Activated CD4-positive, alpha-beta T cell treated with anti-CD3 and anti-CD28 coated beads, Interleukin-2, Interleukin-6, amounts not matched to agents 100 ng/mL and 50 ng/mL, durations not matched to agents 16 hours and 8 hours (primary cell): ENCODE measurements at regions not wholly inside any gene's neighbourhood (a gene's known extent, or its start where the extent isn't known, plus 50 kb on each side); places are given as distances from the start of the nearest gene placed in this dataset.

Experiments
- DNase-seq: peaks from one replicate; pipeline ENCODE4 v3.0.0-alpha.2; 2020

GRCh38 chr2:239682518-239682917, 281.7 kb upstream of the HDAC4 start:
- DNase-seq: no peak

- no peak for DNase-seq
Observed at GRCh38 chr2:239679755-239680154, 278.9 kb upstream of the HDAC4 start.

- no peak for DNase-seq
Observed at GRCh38 chr2:239678666-239679296, 278.0 kb upstream of the HDAC4 start.

GRCh38 chr2:239678186-239678490, 277.3 kb upstream of the HDAC4 start:
- no peak for DNase-seq

GRCh38 chr2:239677453-239678185, 276.8 kb upstream of the HDAC4 start:
- no peak for DNase-seq

- no peak for DNase-seq
Observed at GRCh38 chr2:239676716-239677452, 276.1 kb upstream of the HDAC4 start.

- no peak for DNase-seq
Observed at GRCh38 chr2:239675826-239676715, 275.3 kb upstream of the HDAC4 start.

GRCh38 chr2:239674981-239675825, 274.4 kb upstream of the HDAC4 start:
- DNase-seq: no peak

- no peak for DNase-seq
Observed at GRCh38 chr2:239674101-239674980, 273.5 kb upstream of the HDAC4 start.

- DNase-seq: no peak
Observed at GRCh38 chr2:239673641-239674040, 272.8 kb upstream of the HDAC4 start.

- DNase-seq: no peak
Observed at GRCh38 chr2:239671916-239672849, 271.4 kb upstream of the HDAC4 start.

- DNase-seq: no peak
Observed at GRCh38 chr2:239671471-239671870, 270.7 kb upstream of the HDAC4 start.

GRCh38 chr2:239670463-239671120, 269.8 kb upstream of the HDAC4 start:
- DNase-seq: no peak

- no peak for DNase-seq
Observed at GRCh38 chr2:239669899-239670460, 269.2 kb upstream of the HDAC4 start.

GRCh38 chr2:239669181-239669898, 268.5 kb upstream of the HDAC4 start:
- no peak for DNase-seq

- no peak for DNase-seq
Observed at GRCh38 chr2:239668651-239669050, 267.8 kb upstream of the HDAC4 start.

- DNase-seq: no peak
Observed at GRCh38 chr2:239668042-239668441, 267.2 kb upstream of the HDAC4 start.

- no peak for DNase-seq
Observed at GRCh38 chr2:239667431-239667985, 266.7 kb upstream of the HDAC4 start.
